B cell (primary cell): ENCODE measurements at regions not wholly inside any gene's neighbourhood (a gene's known extent, or its start where the extent isn't known, plus 50 kb on each side); places are given as distances from the start of the nearest gene placed in this dataset.

Experiments used
- ATAC-seq: fragments of 200-7000 bp; cut with Tn5 transposase; one replicate; pipeline ENCODE4 v1.10.0; 2021; ENCODE audit warnings: low read depth, mild to moderate bottlenecking, moderate number of reproducible peaks, moderate library complexity
- CTCF ChIA-PET: fragments of 350-600 bp; sonication (Branson Sonifier 250); formaldehyde crosslinking; loops from one replicate; lab custom pipeline; 2021; ENCODE audit warnings: antibody characterized with exemption, inconsistent platforms; lab: Charles Lee
- POLR2A ChIA-PET: fragments of 350-600 bp; sonication (Branson Sonifier 250); formaldehyde crosslinking; loops from one replicate; lab custom pipeline; 2021; ENCODE audit warnings: antibody characterized with exemption; lab: Charles Lee
- DNase-seq: peaks from one replicate; pipeline ENCODE4 v3.0.0; 2013
- H2AFZ ChIP-seq: 2 replicates; pipeline ENCODE4 v1.6.1; 2012; ENCODE audit warnings: mild to moderate bottlenecking, low read depth, low read length; ENCODE audit not compliant: insufficient read depth, poor library complexity, severe bottlenecking
- H3K27ac ChIP-seq, 2 donors: 1 replicate in 1 of 2; 2 replicates in 1 of 2; pipeline ENCODE4 v1.5.1; 2012 to 2013; ENCODE audit warnings: low read length in 2 of 2, mild to moderate bottlenecking in 2 of 2, moderate library complexity in 1 of 2
- H3K27me3 ChIP-seq, 4 experiments: fragments of 200-600 bp in 1 of 4; sonication (generic) in 1 of 4; replicated peaks in 1 of 4; 1 replicate in 2 of 4; 2 replicates in 2 of 4; pipeline versions ENCODE4 v1.6.1 to v1.7.0; 2013 to 2016; ENCODE audit warnings: low read length in 3 of 4, mild to moderate bottlenecking in 2 of 4, mixed read lengths in 1 of 4, moderate library complexity in 1 of 4; ENCODE audit not compliant: insufficient read depth in 4 of 4, control insufficient read depth in 3 of 4; ENCODE audit errors: control extremely low read depth in 1 of 4
- H3K36me3 ChIP-seq, 2 experiments: replicated peaks in 1 of 2; 1 replicate in 1 of 2; 2 replicates in 1 of 2; pipeline versions ENCODE4 v1.6.1 to v1.7.1; 2013; ENCODE audit warnings: low read length in 1 of 2; ENCODE audit not compliant: insufficient read depth in 2 of 2, control insufficient read depth in 1 of 2; ENCODE audit errors: control extremely low read depth in 1 of 2, extremely low read depth in 1 of 2
- H3K4me1 ChIP-seq, 2 donors: fragments of 200-600 bp in 1 of 2; sonication (generic) in 1 of 2; 1 replicate in 1 of 2; 2 replicates in 1 of 2; pipeline versions ENCODE4 v1.5.1 to v1.6.1; 2013 to 2017; ENCODE audit warnings: low read length in 2 of 2; ENCODE audit not compliant: control insufficient read depth in 2 of 2, insufficient read depth in 2 of 2
- H3K4me2 ChIP-seq: replicated peaks from 2 replicates; pipeline ENCODE3; 2012; ENCODE audit warnings: mild to moderate bottlenecking, low read depth, low read length; ENCODE audit not compliant: poor library complexity, severe bottlenecking
- H3K4me3 ChIP-seq, 5 experiments: fragments of 200-600 bp in 1 of 5; sonication (generic) in 1 of 5; 1 replicate in 3 of 5; 2 replicates in 2 of 5; pipeline versions ENCODE4 v1.5.1 to v1.7.0; 2011 to 2016; ENCODE audit warnings: low read length in 4 of 5, mild to moderate bottlenecking in 4 of 5, low read depth in 2 of 5, control low read depth in 1 of 5, moderate library complexity in 1 of 5; ENCODE audit not compliant: insufficient read depth in 1 of 5; ENCODE audit errors: control extremely low read depth in 1 of 5, extremely low read depth in 1 of 5
- H3K79me2 ChIP-seq: fragments of 200-600 bp; sonication (generic); one replicate; pipeline ENCODE4 v1.6.0; 2016; ENCODE audit warnings: low read length; ENCODE audit not compliant: control insufficient read depth, insufficient read depth
- H3K9ac ChIP-seq: fragments of 200-600 bp; sonication (generic); 2 replicates; pipeline ENCODE4 v1.6.1; 2017; ENCODE audit warnings: mild to moderate bottlenecking, low read length, moderate library complexity
- H3K9me3 ChIP-seq, 3 donors: one replicate each; pipeline versions ENCODE4 v1.6.1 to v1.7.1; 2013; ENCODE audit warnings: low read length in 2 of 3; ENCODE audit not compliant: control insufficient read depth in 2 of 3, insufficient read depth in 1 of 3; ENCODE audit errors: control extremely low read depth in 1 of 3
- H4K20me1 ChIP-seq: 2 replicates; pipeline ENCODE4 v1.6.0; 2012; ENCODE audit warnings: mild to moderate bottlenecking, low read length; ENCODE audit not compliant: insufficient read depth, control insufficient read depth, poor library complexity, severe bottlenecking
- H3K27ac Mint-ChIP-seq: one replicate; pipeline ENCODE4 v1.8.0; 2021; ENCODE audit warnings: mixed read lengths
- H3K27me3 Mint-ChIP-seq: one replicate; pipeline ENCODE4 v1.8.0; 2021; ENCODE audit warnings: mixed read lengths
- H3K4me1 Mint-ChIP-seq: one replicate; pipeline ENCODE4 v1.8.0; 2021; ENCODE audit warnings: mixed read lengths
- H3K4me3 Mint-ChIP-seq: one replicate; pipeline ENCODE4 v1.8.0; 2021; ENCODE audit warnings: mixed read lengths
- H3K9me3 Mint-ChIP-seq: one replicate; pipeline ENCODE4 v1.8.0; 2022; ENCODE audit warnings: mixed read lengths; ENCODE audit not compliant: insufficient read depth
- EZH2 ChIP-seq: IDR thresholded peaks from 2 replicates; pipeline ENCODE4 v1.6.1; 2012; ENCODE audit warnings: borderline replicate concordance, low read depth, mild to moderate bottlenecking, moderate library complexity, low read length; ENCODE audit not compliant: insufficient read depth, poor library complexity, severe bottlenecking
- WGBS: methylation state at CpG from one replicate; pipeline ENCODE4 v1.1.5; 2013; ENCODE audit warnings: missing lambda C conversion rate; ENCODE audit not compliant: insufficient coverage; 5-methylcytosine and 5-hydroxymethylcytosine counted together
- intact Hi-C: fragments of 100-400 bp; cut with micrococcal nuclease; formaldehyde crosslinking; loops from one replicate; pipeline ENCODE4 v1.10.0; 2022
- TF ChIP-seq, protein P1 (sequence below): fragments of 200-600 bp; IDR thresholded peaks from one replicate; pipeline ENCODE4 v1.8.0; 2022; ENCODE audit warnings: antibody characterized with exemption, mild to moderate bottlenecking

DNA sequence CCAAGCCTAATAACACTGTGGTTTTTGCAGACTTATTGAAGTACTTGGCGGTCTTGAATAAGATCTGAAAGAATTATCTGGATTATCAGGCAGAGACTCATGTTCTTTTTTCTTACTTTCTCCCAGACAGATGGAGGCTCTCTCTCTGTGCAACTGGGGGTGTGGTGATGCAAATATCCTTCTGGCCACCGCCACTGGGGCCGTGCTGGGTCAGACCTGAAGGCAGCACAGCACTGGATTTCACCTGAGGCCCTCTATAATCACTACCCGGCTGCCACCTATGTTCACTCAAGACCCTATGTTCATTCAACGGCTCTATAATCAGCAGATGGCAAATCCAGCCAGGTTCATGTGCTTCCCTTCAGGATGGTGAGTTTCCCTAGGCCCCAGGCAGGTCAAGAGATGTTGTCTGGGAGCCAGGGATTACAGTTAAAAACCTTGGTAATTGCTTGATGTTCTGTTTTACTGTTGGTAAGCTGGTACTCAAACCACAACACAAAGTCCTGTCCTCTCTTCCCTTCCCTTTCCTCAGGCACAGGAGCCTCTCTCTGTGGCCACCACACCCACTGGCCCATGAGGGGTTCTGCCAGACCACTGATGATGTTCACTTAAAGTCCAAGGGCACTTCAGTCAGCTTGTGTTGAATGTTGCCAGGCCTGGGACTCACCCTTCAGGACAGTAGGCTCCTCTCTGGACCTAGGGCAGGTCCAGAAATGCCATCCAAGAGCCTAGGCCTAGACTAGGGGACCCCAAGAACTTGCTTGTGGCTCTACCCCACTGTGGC, 205.3 kb upstream of the GCFC2 start:
- Histone ChIP-seq H3K27me3 (no peaks in the 10 kb centered on the region), H3K4me1 (no peaks in the 10 kb centered on the region), H4K20me1 (no peaks in the 10 kb centered on the region), H2AFZ (no peak overlapping the region), H3K4me2 (no peak overlapping the region), H3K9me3 (peaks cover 0 to 7% (median 0%) of the 10 kb centered on the region in 3 donors), H3K27ac (no peak overlapping the region), H3K36me3 (no peaks in the 10 kb centered on the region), H3K79me2 (no peaks in the 10 kb centered on the region), H3K4me3 (no peak overlapping the region), H3K9ac (no peak overlapping the region)
- H3K27me3 Mint-ChIP-seq: no peaks in the 10 kb centered on the region
- 72% methylated on average over 4 of the region's 5 CpGs for WGBS
- no peak for TF ChIP-seq EZH2
- TF ChIP-seq, protein P1, sequence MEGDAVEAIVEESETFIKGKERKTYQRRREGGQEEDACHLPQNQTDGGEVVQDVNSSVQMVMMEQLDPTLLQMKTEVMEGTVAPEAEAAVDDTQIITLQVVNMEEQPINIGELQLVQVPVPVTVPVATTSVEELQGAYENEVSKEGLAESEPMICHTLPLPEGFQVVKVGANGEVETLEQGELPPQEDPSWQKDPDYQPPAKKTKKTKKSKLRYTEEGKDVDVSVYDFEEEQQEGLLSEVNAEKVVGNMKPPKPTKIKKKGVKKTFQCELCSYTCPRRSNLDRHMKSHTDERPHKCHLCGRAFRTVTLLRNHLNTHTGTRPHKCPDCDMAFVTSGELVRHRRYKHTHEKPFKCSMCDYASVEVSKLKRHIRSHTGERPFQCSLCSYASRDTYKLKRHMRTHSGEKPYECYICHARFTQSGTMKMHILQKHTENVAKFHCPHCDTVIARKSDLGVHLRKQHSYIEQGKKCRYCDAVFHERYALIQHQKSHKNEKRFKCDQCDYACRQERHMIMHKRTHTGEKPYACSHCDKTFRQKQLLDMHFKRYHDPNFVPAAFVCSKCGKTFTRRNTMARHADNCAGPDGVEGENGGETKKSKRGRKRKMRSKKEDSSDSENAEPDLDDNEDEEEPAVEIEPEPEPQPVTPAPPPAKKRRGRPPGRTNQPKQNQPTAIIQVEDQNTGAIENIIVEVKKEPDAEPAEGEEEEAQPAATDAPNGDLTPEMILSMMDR: no peak
- ATAC-seq: no peak
- H3K4me1 Mint-ChIP-seq: no peaks in the 10 kb centered on the region
- ChIA-PET POLR2A (no interaction called here), CTCF (no interaction called here)
- intact Hi-C loops: no loop called here
- no peak overlapping the region for H3K27ac Mint-ChIP-seq
- H3K9me3 Mint-ChIP-seq: peaks cover 7% of the 10 kb centered on the region
- H3K4me3 Mint-ChIP-seq: no peak overlapping the region
- DNase-seq: no peak

DNA sequence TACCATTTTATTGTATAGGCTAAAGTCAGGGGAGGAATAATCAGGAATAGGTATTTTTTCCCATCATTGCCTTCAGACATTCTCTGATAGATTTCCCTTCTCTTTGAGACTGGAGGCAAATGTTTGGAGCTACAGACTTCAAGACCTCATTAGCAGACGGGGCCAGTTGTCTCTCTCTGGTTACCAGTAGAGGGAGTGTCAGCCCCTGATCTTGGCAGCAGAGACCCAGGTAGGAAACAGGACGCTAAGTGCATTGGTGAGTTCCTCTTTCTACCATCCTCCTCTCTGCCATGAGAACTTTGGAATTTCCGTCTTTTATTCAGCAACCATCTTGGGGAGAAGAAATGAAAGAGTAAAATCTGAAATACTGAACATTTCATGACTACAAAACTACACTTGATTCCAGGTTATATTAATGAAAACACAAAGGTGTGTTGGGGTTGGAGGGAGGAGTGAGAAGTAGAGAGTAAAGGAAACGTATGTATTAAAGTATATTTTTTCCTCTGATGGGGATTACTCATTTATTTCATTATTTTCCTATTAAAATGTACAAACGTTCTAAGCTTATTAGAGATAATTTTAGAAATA, 186.2 kb upstream of the GCFC2 start:
- H3K27me3 Mint-ChIP-seq: no peaks in the 10 kb centered on the region
- H3K9ac ChIP-seq: no peak overlapping the region
- no peak overlapping the region for H2AFZ ChIP-seq
- no peaks in the 10 kb centered on the region for H3K79me2 ChIP-seq
- DNase-seq (no peak), ATAC-seq (no peak)
- no peaks in the 10 kb centered on the region for H3K9me3 ChIP-seq
- TF ChIP-seq EZH2: no peak
- TF ChIP-seq, protein P1: no peak
- H3K27ac ChIP-seq: no peak overlapping the region
- H3K27ac Mint-ChIP-seq: no peak overlapping the region
- ChIA-PET CTCF (no interaction called here), POLR2A (no interaction called here)
- no peaks in the 10 kb centered on the region for H3K4me1 Mint-ChIP-seq
- no peaks in the 10 kb centered on the region for H4K20me1 ChIP-seq
- intact Hi-C loops: no loop called here
- H3K4me3 ChIP-seq: no peak overlapping the region
- H3K4me2 ChIP-seq: no peak overlapping the region
- no peaks in the 10 kb centered on the region for H3K27me3 ChIP-seq
- no peak overlapping the region for H3K4me3 Mint-ChIP-seq
- H3K9me3 Mint-ChIP-seq: no peaks in the 10 kb centered on the region
- H3K36me3 ChIP-seq: no peaks in the 10 kb centered on the region
- H3K4me1 ChIP-seq: no peaks in the 10 kb centered on the region
- WGBS: 0% methylated on average over 1 of the region's 5 CpGs
